HG03469 (cell line): ENCODE measurements at regions not wholly inside any gene's neighbourhood (a gene's known extent, or its start where the extent isn't known, plus 50 kb on each side); places are given as distances from the start of the nearest gene placed in this dataset.

ENCODE experiments used
- ATAC-seq: cut with Tn5 transposase; IDR thresholded peaks from one replicate; pipeline ENCODE4 v1.9.1; 2021; ENCODE audit warnings: mild to moderate bottlenecking, moderate library complexity, moderate number of reproducible peaks; ENCODE audit not compliant: unreplicated experiment

DNA sequence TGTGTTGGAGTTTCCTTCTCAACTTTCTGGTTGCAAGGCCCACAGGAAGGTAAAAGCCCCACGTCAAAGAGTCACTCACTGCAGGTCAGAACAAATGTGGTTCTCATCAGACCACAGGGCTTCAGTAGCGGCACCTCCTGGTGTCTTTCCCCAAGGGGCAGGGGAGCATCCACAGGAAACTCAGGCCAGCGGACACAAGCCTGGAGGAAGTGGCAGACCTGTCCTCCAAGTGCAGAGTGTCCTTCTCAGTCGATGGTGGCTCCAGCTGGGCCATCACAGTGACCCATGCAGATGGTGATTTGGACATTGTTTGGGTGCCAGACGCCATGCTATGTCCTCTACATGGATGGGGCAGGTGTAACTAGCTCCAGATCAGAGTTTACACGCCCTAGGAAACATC lies 84.9 kb downstream of the ACKR3 start:
- ATAC-seq, result no peak

DNA sequence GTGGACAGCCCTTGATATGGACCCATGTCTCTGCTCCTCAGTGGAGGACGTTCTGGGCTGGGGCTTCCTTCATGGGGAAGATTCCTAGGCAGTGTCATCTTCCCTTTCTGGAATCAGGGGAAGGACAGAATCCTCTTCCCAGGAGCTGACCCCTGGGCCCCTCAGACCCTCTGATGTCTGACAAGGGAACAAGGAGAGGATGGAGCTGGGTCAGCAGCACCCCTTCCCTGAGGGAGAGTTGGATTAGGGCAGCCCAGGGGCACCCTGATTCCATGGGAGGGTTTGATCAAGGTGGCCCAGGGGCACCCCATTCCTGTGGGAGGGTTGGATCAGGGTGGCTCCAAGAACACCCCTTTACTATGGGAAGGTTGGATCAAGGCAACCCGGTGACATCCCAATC lies 86.5 kb downstream of the ACKR3 start:
- no peak for ATAC-seq

DNA sequence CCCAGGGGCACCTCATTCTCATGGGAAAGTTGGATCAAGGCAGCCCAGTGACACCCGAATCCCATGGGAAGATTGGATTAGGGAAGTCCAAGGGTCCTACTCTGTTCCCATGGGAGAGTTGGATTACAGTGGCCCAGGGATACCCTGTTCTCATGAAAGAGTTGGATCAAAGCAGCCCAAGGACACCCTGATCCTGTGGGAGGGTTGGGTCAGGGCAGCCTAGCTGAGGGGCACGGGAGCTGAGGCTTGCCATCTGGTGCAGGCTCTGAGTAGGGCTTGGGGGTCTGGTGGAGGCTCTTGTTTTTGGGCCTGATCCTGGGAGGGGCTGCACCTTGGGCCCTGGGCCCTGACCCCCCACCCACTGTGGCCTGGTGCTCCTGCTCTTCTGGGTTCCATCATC lies 87.1 kb downstream of the ACKR3 start:
- ATAC-seq, result no peak

DNA sequence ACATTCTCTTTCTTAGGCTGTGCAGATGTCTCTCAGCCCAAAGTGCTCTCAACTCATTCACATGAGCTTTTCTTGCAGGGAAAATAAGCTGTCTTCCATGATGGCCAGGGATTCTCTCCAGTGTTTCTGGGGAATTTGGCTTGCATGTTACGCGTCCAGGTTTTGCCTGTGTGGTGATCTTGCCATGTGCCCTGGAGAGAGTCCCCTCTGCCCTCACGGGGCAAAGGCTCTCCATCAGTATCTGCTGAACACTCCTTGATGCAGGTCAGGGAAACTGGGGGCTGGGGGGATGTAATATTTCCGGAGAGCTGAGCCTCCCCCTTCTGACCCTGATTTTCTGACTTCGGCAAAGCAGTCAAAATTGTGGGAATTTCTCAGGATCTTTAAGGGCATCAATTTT lies 87.6 kb downstream of the ACKR3 start:
- no peak for ATAC-seq

DNA sequence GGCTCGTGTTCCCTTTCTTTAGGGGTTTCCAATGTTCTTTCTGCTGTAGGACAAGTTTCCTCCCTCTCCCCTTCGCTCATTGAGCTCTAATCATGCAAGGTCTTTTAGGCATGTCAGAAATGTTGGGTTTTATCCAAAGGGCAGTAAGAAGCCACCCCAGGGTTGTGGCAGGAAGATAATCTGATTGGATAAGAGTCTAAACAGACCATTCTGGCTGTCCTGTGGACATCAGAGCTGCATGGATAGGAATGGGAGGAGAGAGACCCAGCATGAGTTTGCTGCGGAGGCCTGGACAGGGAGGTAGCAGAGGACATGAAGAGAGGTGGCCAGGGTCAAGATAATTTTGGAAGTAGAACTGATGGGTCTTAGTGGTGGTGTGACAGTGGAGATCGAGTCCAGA lies 88.2 kb downstream of the ACKR3 start:
- no peak for ATAC-seq

DNA sequence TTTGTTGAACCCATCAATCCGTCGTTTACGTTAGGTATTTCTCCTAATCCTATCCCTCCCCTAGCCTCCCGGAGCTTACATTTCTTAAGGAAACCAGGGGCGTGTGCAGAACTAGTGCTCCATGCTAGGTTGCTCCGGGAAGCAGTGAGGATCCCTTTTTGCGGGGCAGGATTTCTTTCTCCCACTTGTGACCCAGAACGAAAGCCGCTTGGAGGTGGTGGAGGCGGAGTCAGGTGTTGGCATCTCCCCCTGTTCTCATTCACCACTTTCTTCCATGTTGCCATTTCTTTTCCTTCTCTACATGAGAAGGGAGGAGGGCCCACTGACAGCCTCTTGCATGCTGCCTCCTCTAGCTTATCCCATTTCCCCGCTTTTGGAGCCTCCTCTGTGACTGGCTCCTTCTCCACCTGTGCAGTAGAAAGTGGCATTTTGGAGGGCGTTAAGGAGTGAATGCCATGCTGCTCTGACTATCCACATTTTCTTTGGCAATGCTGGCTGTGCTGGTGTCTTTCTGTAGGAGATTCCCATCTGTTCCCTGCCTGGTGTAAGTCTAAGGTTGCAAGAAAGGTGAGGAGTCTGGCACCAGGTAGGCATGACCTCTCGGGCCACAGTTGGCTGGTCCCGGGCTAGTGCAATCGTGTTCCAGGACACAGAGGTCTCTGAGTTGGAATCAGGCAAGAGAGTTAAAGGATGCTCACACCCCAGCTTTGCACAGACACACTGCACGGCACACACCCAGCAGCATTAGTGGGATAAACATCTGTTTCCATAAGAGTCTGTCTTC lies 89.5 kb downstream of the ACKR3 start:
- no peak for ATAC-seq

DNA sequence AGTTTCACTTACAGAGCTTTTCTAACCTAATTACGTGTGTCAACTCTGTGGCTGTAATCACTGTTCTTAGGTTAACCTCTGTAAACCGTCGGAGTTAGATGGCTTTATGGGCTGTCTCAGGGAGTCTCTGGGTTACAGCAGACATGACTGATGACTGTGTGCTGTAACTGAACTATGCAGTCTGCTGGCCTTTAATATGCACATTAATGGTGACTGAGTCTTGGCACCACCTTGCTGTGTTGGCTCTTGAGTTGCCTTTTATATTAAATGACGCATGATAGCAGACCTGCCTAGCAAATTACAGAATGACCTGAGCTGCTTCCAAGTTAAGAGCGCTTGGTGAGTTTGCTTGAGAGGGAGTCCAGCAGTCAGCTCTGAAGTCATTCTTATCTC lies 90.1 kb downstream of the ACKR3 start:
- no peak for ATAC-seq

DNA sequence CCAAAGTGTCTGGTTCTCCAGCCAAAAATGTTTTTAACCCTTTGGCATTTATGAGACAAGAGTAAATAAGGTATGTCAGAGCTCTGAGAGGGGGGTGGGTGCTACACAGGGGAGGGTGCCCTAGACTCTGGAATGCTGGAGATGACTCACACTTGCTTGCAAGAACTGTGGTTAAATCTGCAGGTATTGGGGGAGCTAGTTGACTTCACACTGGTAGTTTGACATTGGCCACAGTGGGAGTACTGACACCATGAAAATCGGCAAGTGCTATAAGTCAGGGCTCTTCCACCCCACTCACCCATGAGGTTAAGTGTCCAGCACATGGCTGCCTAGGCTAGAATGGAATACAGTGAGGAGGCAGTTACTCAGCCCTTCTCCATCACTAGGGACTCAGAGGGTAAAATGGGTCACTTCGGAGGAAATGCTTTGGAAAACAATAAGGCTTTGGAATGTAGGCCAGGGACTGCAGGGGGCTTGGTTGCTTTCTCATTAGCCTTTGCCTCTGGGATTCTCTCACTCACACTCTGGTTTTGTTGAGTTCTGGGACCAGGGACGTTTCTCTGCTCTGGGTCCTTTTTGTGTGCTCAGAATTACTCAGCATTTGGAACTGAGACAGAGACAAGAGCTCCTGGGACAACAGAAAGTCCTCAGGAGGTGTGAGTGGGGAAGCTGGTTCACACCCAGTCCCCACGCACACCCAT lies 91.6 kb downstream of the ACKR3 start:
- ATAC-seq, result no peak

DNA sequence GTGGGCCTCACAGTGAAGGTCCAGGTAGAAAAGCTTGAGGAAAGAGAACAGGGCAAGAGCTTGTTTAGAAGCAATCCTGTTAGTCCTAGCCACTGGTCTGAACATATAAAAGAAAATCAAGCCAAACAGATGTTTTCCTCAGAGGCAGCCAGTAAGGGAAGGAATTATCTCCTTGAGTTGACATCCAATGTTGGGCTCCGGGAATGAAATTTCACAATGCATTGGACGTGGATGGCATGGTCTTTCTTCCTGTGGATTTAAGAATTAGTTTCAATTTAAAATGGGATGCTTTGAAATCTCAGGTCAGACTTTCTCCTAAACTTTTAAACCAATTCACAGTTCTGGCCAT lies 92.1 kb downstream of the ACKR3 start:
- ATAC-seq, result no peak

DNA sequence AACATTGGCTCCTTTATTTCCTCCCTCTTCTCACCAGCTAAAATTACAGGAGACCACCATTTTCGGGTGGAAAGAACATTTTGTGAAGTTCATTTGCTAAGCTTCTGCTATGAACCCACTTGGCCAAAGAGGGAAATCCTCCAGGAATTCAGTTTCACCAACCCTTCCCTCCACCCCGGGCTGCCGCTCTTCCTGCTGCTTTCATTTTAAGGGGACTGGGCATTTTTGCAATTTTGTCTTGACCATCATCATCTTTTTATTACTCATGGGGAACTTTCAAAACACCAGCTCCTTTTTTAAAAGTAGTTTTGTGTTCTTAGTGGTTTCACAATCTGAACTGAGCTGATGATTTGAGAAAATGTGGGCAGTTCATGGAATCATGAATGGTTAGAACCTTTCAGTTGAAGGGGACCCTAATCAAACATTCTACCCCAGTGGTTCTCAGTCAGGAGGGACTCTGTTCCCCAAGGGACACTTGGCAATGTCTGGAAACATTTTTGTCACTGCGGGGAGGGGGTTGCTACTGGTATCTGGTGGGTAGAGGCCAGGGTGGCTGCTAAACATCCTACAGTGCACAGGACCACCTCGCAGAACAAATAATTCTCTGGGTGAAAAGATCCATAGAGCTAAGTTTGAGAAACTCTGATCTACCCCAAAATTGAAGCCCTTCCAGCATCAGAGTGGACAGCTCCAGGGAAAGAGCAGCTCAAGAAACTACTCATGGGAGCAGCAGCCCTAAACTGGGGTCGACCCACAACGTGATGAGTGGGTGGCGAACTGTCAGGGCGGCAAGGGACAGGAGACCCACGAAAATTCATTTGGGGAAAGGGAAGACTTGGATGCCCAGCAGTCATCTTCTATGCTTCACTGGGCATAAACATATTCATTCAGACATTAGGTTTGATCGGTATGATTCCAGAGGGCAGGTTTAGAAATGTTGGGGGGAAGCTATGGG lies 92.9 kb downstream of the ACKR3 start:
- no peak for ATAC-seq

DNA sequence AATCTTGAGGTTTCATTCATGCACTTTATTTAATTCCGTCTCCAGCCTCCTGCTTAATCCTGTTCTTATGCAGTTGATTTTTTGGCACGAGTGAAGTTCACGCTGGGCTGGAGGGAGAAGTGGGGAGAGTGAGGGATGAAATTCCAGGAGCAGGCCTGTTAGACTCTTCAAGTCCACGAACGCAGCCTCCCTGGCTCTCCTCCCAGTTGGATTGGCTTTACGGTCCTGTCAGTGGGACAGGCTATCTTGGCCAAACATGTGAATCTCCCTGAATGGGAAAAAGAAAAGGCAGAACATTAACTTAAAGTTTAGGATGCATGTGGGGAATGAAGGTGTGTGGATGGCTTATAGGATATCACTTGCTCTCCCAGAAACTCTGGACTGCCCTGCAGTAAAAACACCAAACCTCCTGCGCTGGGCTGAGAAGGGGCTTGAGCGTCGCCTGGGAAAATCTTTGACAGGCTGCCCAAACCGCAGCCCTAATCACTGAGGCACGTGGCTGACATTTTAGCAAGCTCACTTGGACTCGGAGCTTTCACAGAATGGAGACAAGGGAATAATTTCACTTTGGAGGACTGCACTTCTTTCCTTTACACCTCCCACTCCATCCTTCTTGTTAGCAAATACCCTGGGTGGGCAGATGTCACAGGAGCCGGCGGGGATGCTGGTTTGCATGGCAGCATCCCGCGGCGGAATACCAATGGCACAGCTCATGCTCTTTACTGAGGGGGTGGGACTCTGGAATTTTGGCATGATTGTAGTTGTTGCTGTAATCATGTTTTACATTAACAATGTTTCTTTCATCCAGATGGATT lies 93.9 kb downstream of the ACKR3 start:
- no peak for ATAC-seq

DNA sequence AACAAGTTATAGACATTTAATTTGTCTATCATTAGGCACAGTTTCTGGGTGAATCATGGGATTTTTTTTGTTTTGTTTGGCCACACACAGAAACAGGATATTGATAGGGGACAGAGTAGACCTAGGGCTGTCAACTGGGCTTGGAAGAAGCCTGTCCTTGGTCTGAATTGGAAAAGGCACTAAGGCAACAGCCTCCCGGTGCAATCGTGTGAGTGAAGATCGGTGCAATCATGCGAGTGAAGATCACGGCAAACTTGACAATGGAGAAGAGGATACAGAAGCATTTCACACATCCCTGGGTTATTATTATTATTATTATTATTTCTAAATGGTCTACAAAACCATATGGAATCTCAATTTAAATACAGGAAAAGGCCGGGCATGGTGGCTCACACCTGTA lies 94.5 kb downstream of the ACKR3 start:
- no peak for ATAC-seq

DNA sequence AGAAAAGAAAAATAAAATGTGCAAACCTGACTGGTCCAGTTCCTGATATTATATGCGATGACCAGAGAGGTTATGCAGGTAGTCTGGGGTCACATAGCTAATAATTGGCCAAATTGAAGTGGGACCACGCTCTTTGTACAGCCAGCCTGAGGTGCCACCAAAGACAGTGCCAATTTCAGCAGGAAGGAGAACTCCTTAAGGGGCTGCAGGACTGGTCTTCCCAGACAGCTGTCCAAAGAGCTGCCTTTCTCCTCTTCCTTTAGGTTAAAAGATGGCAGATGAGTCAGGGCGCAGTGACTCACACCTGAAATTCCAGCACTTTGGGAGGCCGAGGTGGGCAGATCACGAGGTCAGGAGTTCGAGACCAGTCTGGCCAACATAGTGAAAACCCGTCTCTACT lies 95.5 kb downstream of the ACKR3 start:
- ATAC-seq, result no peak

DNA sequence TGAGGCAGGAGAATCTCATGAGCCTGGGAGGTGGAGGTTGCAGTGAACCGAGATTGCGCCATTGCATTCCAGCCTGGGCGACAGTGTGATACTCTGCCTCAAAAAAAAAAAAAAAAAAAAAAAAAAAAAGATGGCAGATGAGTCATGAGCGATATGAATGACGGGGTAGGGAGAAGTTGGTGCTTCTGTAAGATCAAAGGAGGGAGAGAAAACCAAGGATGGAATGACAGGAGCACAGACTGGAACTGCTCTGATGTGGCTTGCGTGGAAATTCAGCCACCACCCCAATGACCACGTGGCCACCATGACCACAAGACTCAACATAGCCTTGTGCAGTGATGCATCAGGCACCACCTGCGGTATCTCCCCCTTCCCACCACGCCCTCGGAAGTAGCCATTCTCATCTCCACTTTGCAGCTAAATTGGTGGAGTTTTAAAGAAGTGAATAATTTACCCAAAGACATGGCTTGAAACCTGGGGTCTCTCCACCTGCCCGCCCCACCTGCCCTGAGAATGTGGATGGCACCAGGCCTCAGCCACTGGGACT lies 96.0 kb downstream of the ACKR3 start:
- ATAC-seq, result no peak

DNA sequence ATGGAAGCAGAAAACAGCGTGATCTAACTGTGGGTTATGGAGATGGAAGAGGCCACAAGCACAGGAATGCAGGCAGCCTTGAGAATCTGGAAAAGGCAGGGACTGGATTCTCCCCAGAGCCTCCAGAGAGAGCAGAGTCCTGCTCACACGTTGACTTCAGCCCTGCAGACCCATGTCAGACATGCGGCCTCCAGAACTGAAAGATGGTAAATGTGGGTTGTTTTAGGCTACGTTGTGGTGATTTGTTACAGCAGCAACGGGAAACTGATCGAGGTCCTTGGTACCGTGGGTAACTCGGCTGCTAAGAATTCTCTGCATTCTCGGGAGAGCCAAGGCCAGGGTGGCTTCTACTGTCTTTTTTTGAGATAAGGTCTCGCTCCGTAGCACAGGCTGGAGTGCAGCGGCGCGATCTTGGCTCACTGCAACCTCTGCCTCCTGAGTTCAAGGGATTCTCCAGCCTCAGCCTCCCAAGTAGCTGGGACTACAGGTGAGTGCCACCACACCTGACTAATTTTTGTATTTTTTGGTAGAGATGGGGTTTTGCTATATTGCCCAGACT lies 97.1 kb downstream of the ACKR3 start:
- no peak for ATAC-seq

DNA sequence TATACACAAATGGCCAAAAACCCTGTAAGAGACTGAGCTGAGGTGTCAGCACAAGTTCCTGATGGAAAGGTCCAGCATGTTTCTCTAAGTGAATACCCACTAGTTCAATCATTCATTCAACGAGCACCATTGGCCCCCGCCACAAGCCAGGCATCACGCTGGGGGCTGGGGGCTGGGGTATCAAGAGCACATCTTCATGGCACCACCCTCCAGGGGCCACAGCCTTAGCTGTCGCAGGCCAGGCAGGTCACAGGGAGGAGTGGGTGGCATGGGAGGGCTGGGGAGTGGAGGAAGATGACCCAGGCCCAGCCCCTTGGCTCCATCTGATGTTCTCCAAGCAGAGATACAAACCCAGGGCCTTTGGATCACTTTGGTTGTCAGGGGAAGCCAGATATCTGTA lies 97.9 kb downstream of the ACKR3 start:
- ATAC-seq, result no peak

DNA sequence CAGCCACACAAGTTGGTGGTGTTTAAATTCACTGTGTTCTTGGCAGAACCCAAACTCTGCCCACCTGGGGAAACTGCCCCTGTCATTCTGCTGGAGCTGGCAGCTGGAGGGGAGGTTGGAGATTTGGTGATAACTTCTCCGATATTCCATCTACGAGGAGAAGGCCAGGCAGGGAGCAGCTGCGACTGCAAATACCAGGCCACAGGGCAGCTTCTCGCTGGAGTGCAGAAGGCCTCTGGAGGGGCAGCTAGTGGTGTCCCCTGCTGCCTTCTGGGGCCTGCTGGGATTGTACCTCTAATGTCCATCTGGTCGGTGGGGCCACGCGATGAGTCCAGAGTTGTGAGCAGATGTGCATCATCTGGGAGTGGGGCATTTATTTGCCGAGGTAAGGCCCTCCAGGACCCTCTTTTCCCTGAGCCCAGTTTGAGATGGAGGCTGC lies 98.9 kb downstream of the ACKR3 start:
- ATAC-seq, result no peak

DNA sequence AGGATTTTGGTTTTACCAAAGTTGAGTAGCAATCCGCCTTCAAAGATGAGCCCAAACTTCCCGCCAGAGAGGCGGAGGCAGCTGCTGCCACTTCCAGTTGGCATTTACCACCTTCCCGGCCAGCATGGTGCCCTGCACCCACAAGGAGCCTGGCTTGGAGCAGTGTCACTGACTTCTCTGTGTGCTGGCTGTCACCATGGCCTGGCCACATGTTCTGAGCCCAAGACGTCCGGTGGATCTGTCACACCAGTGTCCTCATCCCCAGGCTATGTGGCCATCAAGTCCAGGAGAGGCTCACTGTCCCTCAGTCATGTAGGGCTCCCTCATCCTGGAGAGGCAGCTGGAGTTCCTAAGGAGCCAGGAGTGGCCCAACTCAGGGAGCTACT lies 100.6 kb downstream of the ACKR3 start:
- ATAC-seq, result no peak

DNA sequence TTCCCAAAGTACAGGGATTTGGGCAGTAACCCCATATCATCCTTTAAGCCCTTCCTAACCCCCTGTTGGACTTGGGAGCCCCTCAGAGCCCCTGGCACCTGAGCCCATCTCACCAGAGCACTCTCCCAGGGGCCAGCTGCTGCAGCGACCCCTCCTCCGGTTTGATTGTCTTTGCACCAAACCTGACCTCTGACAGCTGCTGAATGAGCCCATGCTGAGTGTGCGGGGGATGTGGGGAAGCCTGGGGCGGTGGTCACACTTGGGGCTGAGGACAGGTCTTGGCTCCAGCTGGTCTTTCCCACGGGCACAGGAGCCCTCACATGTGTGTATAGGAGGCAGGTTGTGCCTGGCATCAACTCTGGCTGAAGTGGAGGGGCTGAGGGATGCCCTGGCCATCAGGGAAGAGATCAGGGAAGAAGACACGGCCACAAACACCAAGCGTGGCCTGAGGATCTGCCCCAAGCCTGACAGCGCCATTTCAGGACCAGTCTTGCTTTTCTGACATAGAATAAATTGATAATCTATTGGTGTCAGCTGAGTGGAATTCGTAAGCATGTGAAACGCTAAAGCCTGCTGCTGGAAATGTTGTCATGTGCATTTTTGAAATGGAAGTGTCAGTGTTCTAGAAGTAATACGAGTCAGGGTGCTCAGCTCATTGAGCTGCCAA lies 102.4 kb downstream of the ACKR3 start:
- ATAC-seq, result no peak

DNA sequence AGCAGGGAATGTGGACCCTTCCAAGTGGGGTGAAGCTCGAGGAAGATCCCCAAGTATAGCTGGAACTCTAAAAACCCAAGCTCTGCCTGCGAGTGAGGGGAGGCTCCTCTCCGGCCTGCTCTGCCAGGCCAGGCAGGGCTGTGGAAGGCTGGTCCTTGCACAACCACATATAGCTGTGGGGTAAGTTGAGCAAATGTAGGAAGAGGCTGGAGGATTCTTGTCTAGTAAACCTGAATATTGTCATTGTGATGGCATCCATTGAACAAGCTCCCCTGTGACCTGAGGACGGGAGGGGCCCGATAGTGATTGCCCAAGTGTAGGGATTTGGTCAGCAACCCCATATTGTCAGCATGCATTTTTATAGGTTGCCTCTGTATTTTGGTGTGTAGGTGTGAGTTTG lies 103.0 kb downstream of the ACKR3 start:
- ATAC-seq, result no peak
